Vagina (tissue), 2 donors: ENCODE measurements at regions not wholly inside any gene's neighbourhood (a gene's known extent, or its start where the extent isn't known, plus 50 kb on each side); places are given as distances from the start of the nearest gene placed in this dataset.

Experiments
- DNase-seq, 2 donors: peaks; one replicate each; pipeline ENCODE4 v3.0.0-alpha.2; 2017; ENCODE audit errors: extremely low spot score in 2 of 2
- H3K27ac ChIP-seq: fragments of 200-600 bp; sonication (generic); one replicate; pipeline ENCODE4 v1.5.1; 2019
- H3K27me3 ChIP-seq: fragments of 200-600 bp; sonication (generic); one replicate; pipeline ENCODE4 v1.5.1; 2019
- H3K36me3 ChIP-seq, 2 donors: fragments of 200-600 bp; sonication (generic); one replicate each; pipeline ENCODE4 v1.5.1; 2017 to 2019
- H3K4me1 ChIP-seq: fragments of 200-600 bp; sonication (generic); one replicate; pipeline ENCODE4 v1.5.1; 2019
- H3K4me3 ChIP-seq, 2 donors: fragments of 200-600 bp; sonication (generic); 1 replicate in 1 of 2; 2 replicates in 1 of 2; pipeline ENCODE4 v1.5.1; 2016 to 2019
- H3K9me3 ChIP-seq: fragments of 200-600 bp; sonication (generic); one replicate; pipeline ENCODE4 v1.5.1; 2019
- POLR2A ChIP-seq, 2 donors: fragments of 450-650 bp; IDR thresholded peaks; one replicate each; pipeline ENCODE4 v1.6.1; 2017; ENCODE audit warnings: antibody characterized with exemption in 2 of 2, mild to moderate bottlenecking in 2 of 2, moderate library complexity in 2 of 2
- POLR2AphosphoS5 ChIP-seq, 2 donors: sonication (generic); formaldehyde crosslinking; IDR thresholded peaks; one replicate each; pipeline ENCODE4 v1.9.0; 2017; ENCODE audit warnings: antibody characterized with exemption in 2 of 2, mild to moderate bottlenecking in 2 of 2, low read depth in 1 of 2; ENCODE audit not compliant: insufficient read depth in 1 of 2
- intact Hi-C: fragments of 100-400 bp; cut with DNase I; formaldehyde crosslinking; loops from one replicate; pipeline ENCODE4 v1.15.1; 2023
- TF ChIP-seq, protein P1 (sequence below), 3 experiments: fragments of 450-650 bp in 2 of 3; fragments of 200-600 bp in 1 of 3; sonication (generic) in 1 of 3; IDR thresholded peaks; one replicate each; pipeline ENCODE4 v1.5.1; 2017 to 2019; ENCODE audit warnings: antibody characterized with exemption in 3 of 3, mild to moderate bottlenecking in 2 of 3, moderate library complexity in 2 of 3

GRCh38 chr5:21663082-21663481 lies 1190.1 kb downstream of the CDH12 start:
- Histone ChIP-seq H3K36me3 (no peaks in the 10 kb centered on the region), H3K9me3 (no peaks in the 10 kb centered on the region), H3K27me3 (no peaks in the 10 kb centered on the region), H3K27ac (no peak overlapping the region), H3K4me1 (no peaks in the 10 kb centered on the region), H3K4me3 (no peak overlapping the region)
- DNase-seq, result no peak
- TF ChIP-seq POLR2A (IDR thresholded peaks at IDR 0.05), result no peak
- TF ChIP-seq, protein P1, sequence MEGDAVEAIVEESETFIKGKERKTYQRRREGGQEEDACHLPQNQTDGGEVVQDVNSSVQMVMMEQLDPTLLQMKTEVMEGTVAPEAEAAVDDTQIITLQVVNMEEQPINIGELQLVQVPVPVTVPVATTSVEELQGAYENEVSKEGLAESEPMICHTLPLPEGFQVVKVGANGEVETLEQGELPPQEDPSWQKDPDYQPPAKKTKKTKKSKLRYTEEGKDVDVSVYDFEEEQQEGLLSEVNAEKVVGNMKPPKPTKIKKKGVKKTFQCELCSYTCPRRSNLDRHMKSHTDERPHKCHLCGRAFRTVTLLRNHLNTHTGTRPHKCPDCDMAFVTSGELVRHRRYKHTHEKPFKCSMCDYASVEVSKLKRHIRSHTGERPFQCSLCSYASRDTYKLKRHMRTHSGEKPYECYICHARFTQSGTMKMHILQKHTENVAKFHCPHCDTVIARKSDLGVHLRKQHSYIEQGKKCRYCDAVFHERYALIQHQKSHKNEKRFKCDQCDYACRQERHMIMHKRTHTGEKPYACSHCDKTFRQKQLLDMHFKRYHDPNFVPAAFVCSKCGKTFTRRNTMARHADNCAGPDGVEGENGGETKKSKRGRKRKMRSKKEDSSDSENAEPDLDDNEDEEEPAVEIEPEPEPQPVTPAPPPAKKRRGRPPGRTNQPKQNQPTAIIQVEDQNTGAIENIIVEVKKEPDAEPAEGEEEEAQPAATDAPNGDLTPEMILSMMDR (IDR thresholded peaks at IDR 0.05), result no peak
- no peak for TF ChIP-seq POLR2AphosphoS5 (IDR thresholded peaks at IDR 0.05; ENCODE audit: insufficient read depth in 1 of 2, low read depth in 1 of 2)
- intact Hi-C loops, result no loop called here

DNA sequence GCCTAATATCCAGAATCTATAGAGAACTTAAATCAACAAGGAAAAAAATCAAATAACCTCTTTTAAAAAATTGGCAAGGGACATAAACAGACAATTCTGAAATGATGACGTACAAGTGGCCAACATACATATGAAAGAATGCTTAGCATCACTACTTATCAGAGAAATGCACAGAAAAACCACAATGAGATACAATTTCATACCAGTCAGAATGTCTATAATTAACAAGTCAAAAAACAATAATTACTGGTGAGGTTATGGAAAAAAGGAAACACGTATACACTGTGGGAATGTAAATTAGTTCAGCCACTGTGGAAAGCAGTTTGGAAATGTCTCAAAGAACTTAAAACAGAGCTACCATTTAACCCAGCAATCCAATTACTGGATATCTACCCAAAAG lies 1192.0 kb downstream of the CDH12 start:
- no peaks in the 10 kb centered on the region for H3K36me3 ChIP-seq
- TF ChIP-seq POLR2AphosphoS5 (IDR thresholded peaks at IDR 0.05; ENCODE audit: insufficient read depth in 1 of 2, low read depth in 1 of 2) (no peak), POLR2A (IDR thresholded peaks at IDR 0.05) (no peak)
- TF ChIP-seq, protein P1 (IDR thresholded peaks at IDR 0.05), result no peak
- no peaks in the 10 kb centered on the region for H3K9me3 ChIP-seq
- no peak overlapping the region for H3K4me3 ChIP-seq
- intact Hi-C loops, result no loop called here
- no peak overlapping the region for H3K27ac ChIP-seq
- H3K4me1 ChIP-seq, result no peaks in the 10 kb centered on the region
- H3K27me3 ChIP-seq, result no peaks in the 10 kb centered on the region
- DNase-seq, result no peak

DNA sequence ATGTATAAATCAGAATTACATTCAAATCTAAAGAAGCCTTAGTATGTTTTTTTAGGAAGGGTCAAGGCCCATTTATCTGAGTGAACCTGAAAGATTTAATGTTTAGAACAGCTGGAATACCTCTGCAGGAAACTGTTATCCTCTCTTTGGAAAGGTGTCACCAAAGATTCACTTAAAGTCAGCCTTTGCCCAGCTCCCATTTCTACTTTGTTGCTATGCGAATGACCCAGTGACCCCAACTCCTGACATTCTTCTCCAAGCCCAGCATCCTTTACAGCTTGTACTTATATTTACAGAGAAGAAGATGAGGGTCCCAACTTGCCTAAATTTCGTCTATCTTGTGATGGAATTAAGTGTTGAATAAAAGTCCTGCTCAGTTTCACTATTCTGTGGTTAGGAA lies 1198.6 kb downstream of the CDH12 start:
- intact Hi-C loops, result no loop called here
- H3K9me3 ChIP-seq, result no peaks in the 10 kb centered on the region
- no peaks in the 10 kb centered on the region for H3K4me1 ChIP-seq
- H3K27me3 ChIP-seq, result no peaks in the 10 kb centered on the region
- no peak overlapping the region for H3K27ac ChIP-seq
- DNase-seq, result no peak
- H3K4me3 ChIP-seq, result no peak overlapping the region
- no peak for TF ChIP-seq POLR2A (IDR thresholded peaks at IDR 0.05)
- TF ChIP-seq, protein P1 (IDR thresholded peaks at IDR 0.05), result no peak
- TF ChIP-seq POLR2AphosphoS5 (IDR thresholded peaks at IDR 0.05; ENCODE audit: insufficient read depth in 1 of 2, low read depth in 1 of 2), result no peak
- no peaks in the 10 kb centered on the region for H3K36me3 ChIP-seq

GRCh38 chr5:21649969-21650368 lies 1203.2 kb downstream of the CDH12 start:
- no peaks in the 10 kb centered on the region for H3K9me3 ChIP-seq
- intact Hi-C loops, result no loop called here
- H3K36me3 ChIP-seq, result no peaks in the 10 kb centered on the region
- no peak for TF ChIP-seq POLR2A (IDR thresholded peaks at IDR 0.05)
- no peak overlapping the region for H3K27ac ChIP-seq
- H3K4me1 ChIP-seq, result no peaks in the 10 kb centered on the region
- H3K27me3 ChIP-seq, result no peaks in the 10 kb centered on the region
- no peak for DNase-seq
- no peak overlapping the region for H3K4me3 ChIP-seq

DNA sequence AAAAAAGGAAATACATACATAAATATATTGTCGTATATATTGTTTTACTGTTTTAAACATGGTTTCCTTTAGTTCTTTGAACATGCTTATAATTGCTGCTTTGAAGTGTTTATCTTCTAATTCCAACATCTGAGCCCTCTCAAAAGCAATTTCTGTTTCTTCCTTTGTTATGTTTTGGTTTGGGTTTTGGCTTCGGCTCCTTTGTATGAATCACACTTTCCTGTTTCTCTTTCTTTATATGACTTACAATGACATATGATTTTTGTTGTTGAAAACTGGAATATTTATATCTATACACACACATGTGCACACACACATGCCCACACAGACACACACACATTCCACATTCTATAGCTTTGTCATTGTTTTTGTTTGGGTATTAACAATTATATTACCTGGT lies 1206.7 kb downstream of the CDH12 start:
- Histone ChIP-seq H3K27me3 (no peaks in the 10 kb centered on the region), H3K4me1 (no peaks in the 10 kb centered on the region), H3K27ac (no peak overlapping the region), H3K9me3 (no peaks in the 10 kb centered on the region), H3K4me3 (no peak overlapping the region), H3K36me3 (no peaks in the 10 kb centered on the region)
- intact Hi-C loops, result no loop called here
- no peak for DNase-seq
- TF ChIP-seq, protein P1 (IDR thresholded peaks at IDR 0.05), result no peak
- TF ChIP-seq POLR2A (IDR thresholded peaks at IDR 0.05) (no peak), POLR2AphosphoS5 (IDR thresholded peaks at IDR 0.05; ENCODE audit: insufficient read depth in 1 of 2, low read depth in 1 of 2) (no peak)

DNA sequence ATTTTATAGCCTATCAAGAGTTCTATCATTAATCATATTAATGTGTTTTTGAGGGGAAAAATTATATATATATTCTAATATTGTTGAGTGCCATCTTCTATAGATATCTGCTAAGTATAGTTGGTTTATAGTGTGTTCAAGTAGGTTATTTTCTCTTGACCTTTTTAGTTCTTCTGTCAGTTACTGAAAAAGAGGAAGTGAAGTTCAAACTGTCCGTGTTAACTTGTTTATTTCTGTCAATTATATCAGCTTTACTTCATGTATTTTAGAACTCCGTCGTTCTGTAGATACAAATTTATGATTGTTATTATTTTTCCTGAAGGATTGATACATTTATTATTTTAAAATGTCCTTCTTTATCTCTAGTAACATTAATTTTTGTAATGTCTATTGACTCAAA lies 1209.1 kb downstream of the CDH12 start:
- no peaks in the 10 kb centered on the region for H3K4me1 ChIP-seq
- H3K36me3 ChIP-seq, result no peaks in the 10 kb centered on the region
- no peak overlapping the region for H3K27ac ChIP-seq
- H3K4me3 ChIP-seq, result no peak overlapping the region
- H3K9me3 ChIP-seq, result no peaks in the 10 kb centered on the region
- no peak for DNase-seq
- TF ChIP-seq, protein P1 (IDR thresholded peaks at IDR 0.05), result no peak
- intact Hi-C loops, result no loop called here
- no peaks in the 10 kb centered on the region for H3K27me3 ChIP-seq
